ENCODE measurements at regions not wholly inside any gene's neighbourhood (a gene's known extent, or its start where the extent isn't known, plus 50 kb on each side); places are given as distances from the start of the nearest gene placed in this dataset.

DNA sequence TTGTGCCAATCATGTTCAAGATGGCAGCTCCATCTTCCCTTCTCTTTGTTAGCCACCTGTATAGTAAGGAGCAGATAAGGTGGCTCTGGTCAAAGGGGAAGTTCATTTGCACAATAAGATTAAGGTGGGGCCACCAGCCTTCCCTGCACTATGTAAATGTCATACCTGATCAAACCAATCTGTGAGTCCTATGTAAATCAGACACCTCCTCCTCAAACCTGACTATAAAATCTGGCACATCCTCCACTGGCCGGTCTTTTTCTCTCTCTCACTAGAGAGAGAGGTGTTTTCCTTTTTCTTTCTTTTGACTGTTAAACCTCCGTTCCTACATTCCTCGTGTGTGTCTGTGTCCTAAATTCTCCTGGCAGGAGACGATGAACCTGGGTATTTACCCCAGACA is 572.5 kb upstream of the AADAT start:
- Histone ChIP-seq H3K27me3 (ENCODE audit: insufficient read depth, low read length) (no peaks in the 10 kb centered on the region), H3K79me2 (ENCODE audit: insufficient read depth, low read length) (no peaks in the 10 kb centered on the region), H3K9me3 (ENCODE audit: control insufficient read depth in 1 of 2, insufficient read depth in 1 of 2, low read depth in 1 of 2, low read length in 2 of 2) (no peaks in the 10 kb centered on the region), H4K20me1 (ENCODE audit: insufficient read depth) (no peaks in the 10 kb centered on the region), H3K4me3 (replicated peaks in 1 of 2; ENCODE audit: low read depth in 1 of 2, low read length in 2 of 2) (no peak overlapping the region), H3K27ac (ENCODE audit: low read depth, low read length) (no peak overlapping the region), H3K9ac (ENCODE audit: low read length) (no peak overlapping the region), H2AFZ (ENCODE audit: low read depth, low read length, poor library complexity, severe bottlenecking) (no peak overlapping the region), H3K4me1 (ENCODE audit: control insufficient read depth in 1 of 2, insufficient read depth in 2 of 2, low read length in 2 of 2) (no peaks in the 10 kb centered on the region), H3K4me2 (ENCODE audit: low read length) (no peak overlapping the region), H3K36me3 (ENCODE audit: control insufficient read depth in 1 of 2, insufficient read depth in 2 of 2, low read length in 2 of 2) (no peaks in the 10 kb centered on the region), H3K9me2 (ENCODE audit: insufficient read depth) (no peaks in the 10 kb centered on the region)
- no peak for ATAC-seq
- TF ChIP-seq POLR2A (IDR thresholded peaks at IDR 0.05; ENCODE audit: borderline replicate concordance, extremely low read depth, insufficient read depth, insufficient read length) = no peak
- TF ChIP-seq, protein P1, sequence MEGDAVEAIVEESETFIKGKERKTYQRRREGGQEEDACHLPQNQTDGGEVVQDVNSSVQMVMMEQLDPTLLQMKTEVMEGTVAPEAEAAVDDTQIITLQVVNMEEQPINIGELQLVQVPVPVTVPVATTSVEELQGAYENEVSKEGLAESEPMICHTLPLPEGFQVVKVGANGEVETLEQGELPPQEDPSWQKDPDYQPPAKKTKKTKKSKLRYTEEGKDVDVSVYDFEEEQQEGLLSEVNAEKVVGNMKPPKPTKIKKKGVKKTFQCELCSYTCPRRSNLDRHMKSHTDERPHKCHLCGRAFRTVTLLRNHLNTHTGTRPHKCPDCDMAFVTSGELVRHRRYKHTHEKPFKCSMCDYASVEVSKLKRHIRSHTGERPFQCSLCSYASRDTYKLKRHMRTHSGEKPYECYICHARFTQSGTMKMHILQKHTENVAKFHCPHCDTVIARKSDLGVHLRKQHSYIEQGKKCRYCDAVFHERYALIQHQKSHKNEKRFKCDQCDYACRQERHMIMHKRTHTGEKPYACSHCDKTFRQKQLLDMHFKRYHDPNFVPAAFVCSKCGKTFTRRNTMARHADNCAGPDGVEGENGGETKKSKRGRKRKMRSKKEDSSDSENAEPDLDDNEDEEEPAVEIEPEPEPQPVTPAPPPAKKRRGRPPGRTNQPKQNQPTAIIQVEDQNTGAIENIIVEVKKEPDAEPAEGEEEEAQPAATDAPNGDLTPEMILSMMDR (IDR thresholded peaks at IDR 0.05 in 2 of 3, conservative IDR thresholded peaks at IDR 0.05 in 1 of 3; ENCODE audit: borderline replicate concordance in 1 of 3, insufficient read depth in 1 of 3, low read depth in 2 of 3, low read length in 2 of 3) = no peak
- DNase-seq (ENCODE audit: low read depth, low spot score) = no peak
- ChIA-PET CTCF (no interaction called here), RAD21 (ENCODE audit: low non-redundant PET in 1 of 2, low total read pairs in 2 of 2, uncharacterized antibody in 2 of 2, unreplicated experiment in 2 of 2) (no interaction called here), POLR2A (no interaction called here)
- intact Hi-C loops (cut with micrococcal nuclease) = no loop called here
- no TSS peak for BruUV-seq (replicated peaks)

DNA sequence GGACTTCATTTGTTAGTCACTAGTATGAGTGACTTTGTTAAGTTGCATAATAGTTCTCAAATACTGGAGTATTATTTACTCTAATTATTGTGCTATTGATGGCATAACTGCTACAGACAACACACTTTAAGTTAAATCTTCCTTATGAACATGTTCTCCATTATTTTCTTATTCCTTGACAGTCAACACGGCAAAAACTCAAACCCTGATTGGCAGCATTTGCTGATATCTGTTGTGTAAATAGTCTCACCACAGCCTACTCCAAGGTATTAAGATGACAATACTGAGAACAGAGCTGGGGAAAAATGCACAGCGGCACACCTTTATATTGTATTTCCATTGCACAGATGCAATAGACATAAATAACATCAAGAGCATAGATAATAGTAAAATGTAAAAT is 568.0 kb upstream of the AADAT start:
- Histone ChIP-seq H4K20me1 (ENCODE audit: insufficient read depth) (no peaks in the 10 kb centered on the region), H3K4me3 (replicated peaks in 1 of 2; ENCODE audit: low read depth in 1 of 2, low read length in 2 of 2) (no peak overlapping the region), H3K27ac (ENCODE audit: low read depth, low read length) (no peak overlapping the region), H3K9ac (ENCODE audit: low read length) (no peak overlapping the region), H3K4me1 (ENCODE audit: control insufficient read depth in 1 of 2, insufficient read depth in 2 of 2, low read length in 2 of 2) (no peaks in the 10 kb centered on the region), H2AFZ (ENCODE audit: low read depth, low read length, poor library complexity, severe bottlenecking) (no peak overlapping the region), H3K9me2 (ENCODE audit: insufficient read depth) (no peaks in the 10 kb centered on the region), H3K9me3 (ENCODE audit: control insufficient read depth in 1 of 2, insufficient read depth in 1 of 2, low read depth in 1 of 2, low read length in 2 of 2) (no peaks in the 10 kb centered on the region), H3K27me3 (ENCODE audit: insufficient read depth, low read length) (no peaks in the 10 kb centered on the region), H3K79me2 (ENCODE audit: insufficient read depth, low read length) (no peaks in the 10 kb centered on the region), H3K36me3 (ENCODE audit: control insufficient read depth in 1 of 2, insufficient read depth in 2 of 2, low read length in 2 of 2) (no peaks in the 10 kb centered on the region), H3K4me2 (ENCODE audit: low read length) (no peak overlapping the region)
- no TSS peak for BruUV-seq (replicated peaks)
- RAD21 ChIA-PET (ENCODE audit: low non-redundant PET in 1 of 2, low total read pairs in 2 of 2, uncharacterized antibody in 2 of 2, unreplicated experiment in 2 of 2) = no interaction called here
- CTCF ChIA-PET = no interaction called here
- intact Hi-C loops (cut with micrococcal nuclease) = no loop called here
- POLR2A ChIA-PET = no interaction called here
- ATAC-seq = no peak
- DNase-seq (ENCODE audit: low read depth, low spot score) = no peak
- TF ChIP-seq POLR2A (IDR thresholded peaks at IDR 0.05; ENCODE audit: borderline replicate concordance, extremely low read depth, insufficient read depth, insufficient read length) (no peak), SP1 (IDR thresholded peaks at IDR 0.05; ENCODE audit: low read depth) (no peak), EZH2phosphoT487 (IDR thresholded peaks at IDR 0.05; ENCODE audit: borderline replicate concordance) (no peak), FOSL1 (IDR thresholded peaks at IDR 0.05; ENCODE audit: low read depth) (no peak), POLR2AphosphoS5 (IDR thresholded peaks at IDR 0.05; ENCODE audit: low read depth, low read length) (no peak), EGR1 (IDR thresholded peaks at IDR 0.05; ENCODE audit: low read depth) (no peak), RAD21 (IDR thresholded peaks at IDR 0.05; ENCODE audit: low read depth) (no peak), CEBPB (IDR thresholded peaks at IDR 0.05; ENCODE audit: low read depth) (no peak), SIN3A (IDR thresholded peaks at IDR 0.05; ENCODE audit: low read depth) (no peak), EZH2 (IDR thresholded peaks at IDR 0.05) (no peak)
- TF ChIP-seq, protein P2, sequence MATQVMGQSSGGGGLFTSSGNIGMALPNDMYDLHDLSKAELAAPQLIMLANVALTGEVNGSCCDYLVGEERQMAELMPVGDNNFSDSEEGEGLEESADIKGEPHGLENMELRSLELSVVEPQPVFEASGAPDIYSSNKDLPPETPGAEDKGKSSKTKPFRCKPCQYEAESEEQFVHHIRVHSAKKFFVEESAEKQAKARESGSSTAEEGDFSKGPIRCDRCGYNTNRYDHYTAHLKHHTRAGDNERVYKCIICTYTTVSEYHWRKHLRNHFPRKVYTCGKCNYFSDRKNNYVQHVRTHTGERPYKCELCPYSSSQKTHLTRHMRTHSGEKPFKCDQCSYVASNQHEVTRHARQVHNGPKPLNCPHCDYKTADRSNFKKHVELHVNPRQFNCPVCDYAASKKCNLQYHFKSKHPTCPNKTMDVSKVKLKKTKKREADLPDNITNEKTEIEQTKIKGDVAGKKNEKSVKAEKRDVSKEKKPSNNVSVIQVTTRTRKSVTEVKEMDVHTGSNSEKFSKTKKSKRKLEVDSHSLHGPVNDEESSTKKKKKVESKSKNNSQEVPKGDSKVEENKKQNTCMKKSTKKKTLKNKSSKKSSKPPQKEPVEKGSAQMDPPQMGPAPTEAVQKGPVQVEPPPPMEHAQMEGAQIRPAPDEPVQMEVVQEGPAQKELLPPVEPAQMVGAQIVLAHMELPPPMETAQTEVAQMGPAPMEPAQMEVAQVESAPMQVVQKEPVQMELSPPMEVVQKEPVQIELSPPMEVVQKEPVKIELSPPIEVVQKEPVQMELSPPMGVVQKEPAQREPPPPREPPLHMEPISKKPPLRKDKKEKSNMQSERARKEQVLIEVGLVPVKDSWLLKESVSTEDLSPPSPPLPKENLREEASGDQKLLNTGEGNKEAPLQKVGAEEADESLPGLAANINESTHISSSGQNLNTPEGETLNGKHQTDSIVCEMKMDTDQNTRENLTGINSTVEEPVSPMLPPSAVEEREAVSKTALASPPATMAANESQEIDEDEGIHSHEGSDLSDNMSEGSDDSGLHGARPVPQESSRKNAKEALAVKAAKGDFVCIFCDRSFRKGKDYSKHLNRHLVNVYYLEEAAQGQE (IDR thresholded peaks at IDR 0.05; ENCODE audit: low read depth) = no peak
- TF ChIP-seq, protein P3, sequence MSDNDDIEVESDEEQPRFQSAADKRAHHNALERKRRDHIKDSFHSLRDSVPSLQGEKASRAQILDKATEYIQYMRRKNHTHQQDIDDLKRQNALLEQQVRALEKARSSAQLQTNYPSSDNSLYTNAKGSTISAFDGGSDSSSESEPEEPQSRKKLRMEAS (IDR thresholded peaks at IDR 0.05) = no peak
- TF ChIP-seq, protein P1 (IDR thresholded peaks at IDR 0.05 in 2 of 3, conservative IDR thresholded peaks at IDR 0.05 in 1 of 3; ENCODE audit: borderline replicate concordance in 1 of 3, insufficient read depth in 1 of 3, low read depth in 2 of 3, low read length in 2 of 3) = no peak
